ENCODE measurements at regions not wholly inside any gene's neighbourhood (a gene's known extent, or its start where the extent isn't known, plus 50 kb on each side); places are given as distances from the start of the nearest gene placed in this dataset.

GRCh38 chr9:26262421-26263107 lies 584.3 kb upstream of the TUSC1 start:
- Histone ChIP-seq H3K27ac (ENCODE audit: low read depth, low read length, poor library complexity, severe bottlenecking) (no peak overlapping the region), H3K36me3 (ENCODE audit: insufficient read depth, low read length) (no peaks in the 10 kb centered on the region), H3K79me2 (ENCODE audit: insufficient read depth, low read depth, low read length) (no peaks in the 10 kb centered on the region), H3K9me2 (ENCODE audit: insufficient read depth, low read length) (no peaks in the 10 kb centered on the region), H2AFZ (ENCODE audit: low read length) (no peak overlapping the region), H3K9me3 (ENCODE audit: low read length) (no peaks in the 10 kb centered on the region), H3K4me1 (ENCODE audit: insufficient read depth, low read length, poor library complexity, severe bottlenecking) (no peaks in the 10 kb centered on the region), H4K20me1 (ENCODE audit: insufficient read depth, low read length) (no peaks in the 10 kb centered on the region), H3K4me2 (ENCODE audit: low read length) (no peak overlapping the region), H3K4me3 (ENCODE audit: low read depth, low read length, poor library complexity, severe bottlenecking) (no peak overlapping the region)
- POLR2A ChIA-PET = no interaction called here
- intact Hi-C loops (cut with micrococcal nuclease; ENCODE audit: unreplicated experiment) = no loop called here
- TF ChIP-seq EZH2phosphoT487 (IDR thresholded peaks at IDR 0.05; ENCODE audit: borderline replicate concordance, low read depth, low read length) (no peak), CTCF (conservative IDR thresholded peaks at IDR 0.05; ENCODE audit: low read length) (no peak)
- CTCF ChIA-PET (ENCODE audit: unreplicated experiment) = no interaction called here
- no TSS peak for BruUV-seq (replicated peaks)
- no peak for DNase-seq (ENCODE audit: low spot score)

GRCh38 chr9:26261503-26262330 lies 583.5 kb upstream of the TUSC1 start:
- no peak overlapping the region for H3K27ac ChIP-seq (ENCODE audit: low read depth, low read length, poor library complexity, severe bottlenecking)
- H2AFZ ChIP-seq (ENCODE audit: low read length) = no peak overlapping the region
- intact Hi-C loops (cut with micrococcal nuclease; ENCODE audit: unreplicated experiment) = no loop called here
- no peak for DNase-seq (ENCODE audit: low spot score)
- no peaks in the 10 kb centered on the region for H3K4me1 ChIP-seq (ENCODE audit: insufficient read depth, low read length, poor library complexity, severe bottlenecking)
- no peak overlapping the region for H3K4me2 ChIP-seq (ENCODE audit: low read length)
- TF ChIP-seq EZH2phosphoT487 (IDR thresholded peaks at IDR 0.05; ENCODE audit: borderline replicate concordance, low read depth, low read length) = no peak
- no peaks in the 10 kb centered on the region for H3K79me2 ChIP-seq (ENCODE audit: insufficient read depth, low read depth, low read length)
- H4K20me1 ChIP-seq (ENCODE audit: insufficient read depth, low read length) = no peaks in the 10 kb centered on the region
- no peaks in the 10 kb centered on the region for H3K9me3 ChIP-seq (ENCODE audit: low read length)
- CTCF ChIA-PET (ENCODE audit: unreplicated experiment) = no interaction called here
- H3K9me2 ChIP-seq (ENCODE audit: insufficient read depth, low read length) = no peaks in the 10 kb centered on the region
- POLR2A ChIA-PET = interaction anchor here (0.6 kb wide), 1 partner anchor 414 kb away, joined by 3 read pairs; no protein-coding TSS in a partner anchor
- H3K4me3 ChIP-seq (ENCODE audit: low read depth, low read length, poor library complexity, severe bottlenecking) = no peak overlapping the region
- BruUV-seq (replicated peaks) = no TSS peak
- H3K36me3 ChIP-seq (ENCODE audit: insufficient read depth, low read length) = no peaks in the 10 kb centered on the region

GRCh38 chr9:26260238-26260637 lies 582.0 kb upstream of the TUSC1 start:
- intact Hi-C loops (cut with micrococcal nuclease; ENCODE audit: unreplicated experiment) = no loop called here
- no peak overlapping the region for H3K4me2 ChIP-seq (ENCODE audit: low read length)
- TF ChIP-seq CTCF (conservative IDR thresholded peaks at IDR 0.05; ENCODE audit: low read length) (no peak), EZH2phosphoT487 (IDR thresholded peaks at IDR 0.05; ENCODE audit: borderline replicate concordance, low read depth, low read length) (no peak)
- ChIA-PET CTCF (ENCODE audit: unreplicated experiment) (no interaction called here), POLR2A (no interaction called here)
- H3K27ac ChIP-seq (ENCODE audit: low read depth, low read length, poor library complexity, severe bottlenecking) = no peak overlapping the region
- no peaks in the 10 kb centered on the region for H3K4me1 ChIP-seq (ENCODE audit: insufficient read depth, low read length, poor library complexity, severe bottlenecking)
- DNase-seq (ENCODE audit: low spot score) = no peak
- BruUV-seq (replicated peaks) = no TSS peak
- H3K9me2 ChIP-seq (ENCODE audit: insufficient read depth, low read length) = no peaks in the 10 kb centered on the region
- no peaks in the 10 kb centered on the region for H4K20me1 ChIP-seq (ENCODE audit: insufficient read depth, low read length)
- H3K36me3 ChIP-seq (ENCODE audit: insufficient read depth, low read length) = no peaks in the 10 kb centered on the region
- no peaks in the 10 kb centered on the region for H3K79me2 ChIP-seq (ENCODE audit: insufficient read depth, low read depth, low read length)
- no peaks in the 10 kb centered on the region for H3K9me3 ChIP-seq (ENCODE audit: low read length)
- H2AFZ ChIP-seq (ENCODE audit: low read length) = no peak overlapping the region
- H3K4me3 ChIP-seq (ENCODE audit: low read depth, low read length, poor library complexity, severe bottlenecking) = no peak overlapping the region

Measured in OCI-LY7 (cell line).